ELF-1 (cell line): ENCODE measurements at regions not wholly inside any gene's neighbourhood (a gene's known extent, or its start where the extent isn't known, plus 50 kb on each side); places are given as distances from the start of the nearest gene placed in this dataset.
"Not testable (repeated sequence)": the region's sequence is repeated elsewhere in the genome, so short reads cannot be mapped to it uniquely, and the experiment has no call there.

Experiments
- DNase-seq: peaks from one replicate; pipeline ENCODE4 v3.0.0-alpha.2; 2016; ENCODE audit warnings: low read depth, low spot score

DNA sequence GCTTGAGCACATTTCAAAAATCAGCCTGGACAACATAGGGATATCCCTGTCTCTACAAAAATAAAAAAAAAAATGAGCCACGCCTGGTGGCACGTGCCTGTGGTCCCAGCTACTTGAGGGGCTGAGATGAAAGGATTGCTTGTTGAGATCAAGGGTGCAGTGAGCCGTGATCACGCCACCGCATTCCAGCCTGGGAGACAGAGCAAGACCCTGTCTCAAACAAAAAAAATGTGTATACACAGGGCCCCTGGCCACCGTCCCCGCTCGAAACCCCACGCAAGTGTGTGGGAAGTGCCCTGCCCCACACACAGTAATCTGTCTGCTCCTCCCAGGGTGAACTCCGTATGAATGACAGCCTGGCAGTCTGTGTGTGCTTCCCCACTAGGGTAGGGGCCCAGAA is 93.0 kb upstream of the RPL38 start:
- no peak for DNase-seq

DNA sequence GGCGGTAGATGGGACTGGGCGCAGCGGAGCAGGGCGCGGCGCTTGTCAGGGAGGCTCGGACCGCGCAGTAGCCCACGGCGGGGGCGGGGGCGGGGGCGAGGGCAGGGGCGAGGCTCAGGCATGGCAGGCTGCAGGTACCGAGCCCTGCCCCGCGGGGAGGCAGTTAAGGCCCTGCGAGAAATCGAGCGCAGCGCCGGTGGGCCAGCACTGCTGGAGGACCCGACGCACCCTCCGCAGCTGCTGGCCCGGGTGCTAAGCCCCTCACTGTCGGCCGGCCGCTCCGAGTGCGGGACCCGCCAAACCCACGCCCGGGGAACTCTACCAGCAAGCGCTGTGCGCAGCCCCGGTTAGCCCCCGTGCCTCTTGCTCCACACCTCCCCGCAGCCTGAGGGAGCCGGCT is 90.2 kb upstream of the RPL38 start:
- DNase-seq = no peak

DNA sequence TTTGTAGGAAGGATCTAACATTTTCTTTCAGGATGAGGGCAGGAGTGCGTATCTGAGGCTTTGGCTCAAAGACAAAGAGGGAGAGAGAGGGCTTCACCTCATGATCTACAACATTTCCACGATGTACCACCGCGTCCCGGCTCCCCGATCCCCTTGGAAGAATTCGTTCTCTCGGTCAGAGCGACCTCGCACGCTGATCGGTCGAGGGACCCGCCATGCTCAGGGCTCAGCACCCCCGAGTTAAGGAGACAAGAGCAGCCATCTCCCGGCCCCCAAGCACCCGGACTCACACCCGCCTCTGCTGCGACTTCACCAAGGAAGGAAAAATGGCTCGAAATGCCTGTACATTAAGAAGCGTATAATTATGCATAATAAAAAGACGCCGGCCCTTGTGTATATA is 89.5 kb upstream of the RPL38 start:
- no peak for DNase-seq

DNA sequence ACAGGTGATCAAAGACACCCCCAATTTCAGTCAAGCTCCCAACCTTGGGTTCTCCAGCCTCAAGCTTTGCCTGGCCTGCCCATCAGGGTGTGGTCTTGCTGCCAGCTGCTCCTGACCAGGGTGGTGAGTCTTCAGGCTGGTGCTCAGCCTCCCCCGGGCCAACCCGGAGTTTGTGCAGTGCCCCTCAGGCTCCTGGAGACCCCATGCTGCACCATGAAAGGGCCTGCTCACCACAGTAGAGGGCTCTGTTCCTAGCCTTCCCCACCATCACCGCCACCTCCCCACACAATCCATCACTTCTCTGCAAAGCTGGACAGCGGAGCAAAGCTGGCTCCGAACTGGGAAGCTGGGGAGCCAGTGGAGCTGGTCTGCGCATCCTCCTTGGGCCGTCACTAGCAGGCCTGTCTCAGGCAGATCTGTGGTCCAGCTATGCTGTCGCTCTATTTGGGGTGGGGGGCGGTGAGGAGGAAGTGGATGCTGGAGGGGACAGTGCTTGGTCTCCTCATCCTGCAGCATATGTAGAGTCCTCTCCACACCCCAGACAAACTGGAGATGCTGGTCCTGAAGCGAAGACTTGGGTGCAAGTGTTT is 88.5 kb upstream of the RPL38 start:
- no peak for DNase-seq

DNA sequence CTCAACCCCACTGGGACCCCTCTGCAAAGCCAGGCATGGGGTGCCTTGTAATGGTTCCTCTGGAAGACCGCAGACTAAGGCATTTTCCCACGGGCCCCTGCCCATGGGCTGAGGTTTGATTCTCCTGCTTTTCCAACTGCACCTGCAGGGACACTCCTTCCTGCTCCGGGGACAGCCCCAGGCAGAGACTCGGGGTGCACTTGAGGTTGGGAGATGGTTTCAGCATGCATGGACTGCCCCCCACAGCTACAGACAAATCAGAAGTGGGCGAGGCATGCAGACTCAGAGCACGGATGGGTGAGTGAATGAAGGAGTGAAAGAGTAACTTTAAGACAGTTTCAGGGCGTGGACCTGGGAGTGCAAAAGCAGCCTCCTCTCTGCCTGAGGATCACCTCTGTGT is 87.9 kb upstream of the RPL38 start:
- DNase-seq = no peak

DNA sequence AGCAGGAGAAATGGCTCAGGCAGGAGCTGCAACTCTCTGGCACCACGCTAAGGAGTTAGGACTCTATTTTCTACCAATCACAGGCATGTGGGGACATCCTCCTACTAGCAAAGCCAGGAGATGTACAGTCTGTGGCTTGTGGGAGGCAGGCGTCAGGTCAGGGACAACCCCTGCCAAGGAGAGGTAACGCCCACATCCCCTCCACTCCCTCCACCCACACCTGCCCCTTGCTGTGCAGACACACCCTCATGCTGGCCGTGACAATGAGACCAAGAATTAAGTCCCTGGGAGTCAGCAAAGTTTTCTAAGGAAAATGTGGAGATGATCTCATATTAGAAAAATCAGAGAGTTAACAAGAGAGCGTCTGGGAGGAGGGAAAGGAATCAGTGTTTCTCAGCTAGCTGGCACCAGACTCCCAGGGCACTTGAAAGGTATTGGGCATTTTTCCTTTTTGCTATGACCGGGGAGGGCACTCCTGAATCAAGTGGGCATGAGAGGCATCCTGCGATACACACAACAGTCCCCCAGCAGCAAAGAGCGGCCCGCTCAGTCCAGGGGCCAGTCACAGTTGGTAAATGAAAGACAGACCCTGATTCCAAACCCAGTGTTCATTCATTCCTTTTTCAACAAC is 87.3 kb upstream of the RPL38 start:
- DNase-seq = no peak

DNA sequence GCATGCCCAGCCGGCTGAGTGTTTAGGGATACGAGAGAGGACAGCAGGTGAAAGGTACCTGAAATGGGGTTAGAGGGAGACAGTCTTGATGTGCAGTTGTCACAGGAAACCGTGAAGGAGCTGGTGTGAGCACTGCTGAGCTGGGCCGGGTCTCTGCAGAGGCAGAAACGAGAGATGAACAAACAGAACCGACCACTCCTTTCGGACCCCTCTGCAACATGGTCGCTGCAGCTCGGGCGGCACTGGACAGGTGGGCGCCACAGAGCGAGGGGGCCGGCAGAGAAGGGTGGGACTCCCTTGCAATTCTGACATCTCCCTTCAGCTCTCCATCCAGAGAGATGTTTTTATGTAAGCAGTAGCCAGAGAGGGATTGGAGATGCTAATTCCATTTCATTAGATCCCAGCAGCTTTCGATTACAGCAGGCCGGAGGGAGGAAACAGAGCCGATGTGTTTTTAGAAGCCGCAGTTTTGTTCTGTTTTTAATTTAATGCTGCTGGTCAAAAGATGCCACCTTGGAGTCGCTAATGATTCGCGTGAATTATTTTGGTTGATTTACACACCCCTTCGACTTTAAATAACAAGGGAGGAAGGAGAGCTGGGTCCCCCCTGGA is 86.3 kb upstream of the RPL38 start:
- DNase-seq = no peak

DNA sequence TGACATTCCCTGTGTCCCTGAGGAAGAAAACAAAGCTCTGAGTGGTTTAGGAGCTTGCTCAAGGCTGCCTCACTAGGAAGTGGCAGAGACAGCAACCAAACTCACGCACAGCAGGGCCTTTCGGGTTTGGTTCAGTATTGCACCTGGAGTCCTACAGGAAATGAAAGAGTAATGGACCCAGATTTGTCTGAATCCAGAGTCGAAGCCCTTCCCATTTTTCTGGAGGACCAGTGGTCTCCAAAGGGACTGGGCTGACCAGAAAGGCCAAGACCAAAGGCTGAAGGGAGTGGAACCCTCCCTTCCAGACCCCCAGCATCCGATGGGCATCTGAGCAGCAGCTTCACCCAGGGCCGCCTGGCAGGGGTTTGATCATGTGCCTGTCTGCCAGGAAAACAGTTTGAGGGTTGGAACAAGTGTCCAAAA is 85.5 kb upstream of the RPL38 start:
- DNase-seq = no peak

DNA sequence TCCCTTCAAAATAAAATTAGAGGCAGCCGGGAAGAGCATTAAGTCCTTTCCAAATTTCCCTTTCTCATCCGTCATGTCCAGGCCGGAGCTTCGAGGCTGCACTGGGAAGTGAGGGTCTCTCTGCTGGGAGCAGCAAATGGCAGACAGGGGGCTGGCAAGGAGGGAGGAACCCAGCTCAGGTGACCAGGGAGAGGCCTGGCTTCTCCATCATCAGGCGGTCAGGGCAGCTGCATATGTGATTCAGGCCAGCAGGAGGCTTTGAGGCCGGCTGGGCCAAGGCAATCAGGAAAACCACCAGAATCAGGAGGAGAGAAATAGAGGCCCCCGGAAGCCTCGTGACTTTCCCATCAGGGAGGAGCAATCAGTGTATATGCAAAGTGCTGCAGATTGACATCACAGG is 85.0 kb upstream of the RPL38 start:
- DNase-seq = peak; percentile 90

DNA sequence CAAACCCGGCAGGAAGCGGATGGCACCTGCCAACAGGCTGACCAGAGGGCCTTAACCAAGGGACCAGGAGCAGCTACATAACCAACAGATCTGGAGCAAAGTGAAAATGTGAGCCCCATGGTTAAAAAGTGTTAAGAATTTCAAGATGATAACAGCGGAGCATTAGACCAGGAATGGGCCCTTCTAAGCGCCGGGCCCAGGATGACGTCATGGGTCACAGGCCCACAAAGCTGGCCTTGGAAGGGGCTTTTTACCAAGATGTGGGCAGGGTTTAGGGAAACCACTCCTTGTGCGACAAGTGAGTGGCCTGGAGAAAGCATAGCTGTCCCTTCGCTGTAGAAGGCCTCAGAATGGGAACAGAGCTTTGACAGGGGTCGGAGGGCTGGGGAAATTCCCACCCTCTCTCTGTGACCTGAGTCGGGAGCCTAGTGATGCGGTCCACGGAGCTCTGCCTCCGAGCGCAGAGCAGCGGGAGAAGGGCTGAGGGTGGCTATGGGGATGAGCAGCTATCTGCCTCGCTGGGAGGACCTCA is 84.4 kb upstream of the RPL38 start:
- DNase-seq = no peak

DNA sequence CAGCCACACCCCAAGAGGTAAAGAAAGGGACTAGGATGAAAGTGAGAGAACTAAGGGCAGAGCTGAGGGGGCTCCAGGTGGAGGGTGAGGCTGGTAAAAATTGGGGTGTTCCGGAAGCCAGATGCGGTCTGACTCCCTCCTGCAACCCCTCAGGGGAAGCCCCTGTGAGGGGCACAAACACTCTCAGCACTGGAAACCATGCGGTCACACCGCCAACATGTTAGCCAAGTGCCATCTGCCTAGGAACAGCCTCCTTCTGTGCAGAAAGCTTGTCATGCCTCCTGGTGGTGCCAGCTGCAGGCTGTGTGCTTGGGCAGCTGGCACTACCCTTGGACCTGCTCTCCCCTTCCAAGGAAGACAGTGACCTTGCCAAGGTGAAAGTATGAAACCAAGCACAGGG is 83.5 kb upstream of the RPL38 start:
- DNase-seq = no peak

DNA sequence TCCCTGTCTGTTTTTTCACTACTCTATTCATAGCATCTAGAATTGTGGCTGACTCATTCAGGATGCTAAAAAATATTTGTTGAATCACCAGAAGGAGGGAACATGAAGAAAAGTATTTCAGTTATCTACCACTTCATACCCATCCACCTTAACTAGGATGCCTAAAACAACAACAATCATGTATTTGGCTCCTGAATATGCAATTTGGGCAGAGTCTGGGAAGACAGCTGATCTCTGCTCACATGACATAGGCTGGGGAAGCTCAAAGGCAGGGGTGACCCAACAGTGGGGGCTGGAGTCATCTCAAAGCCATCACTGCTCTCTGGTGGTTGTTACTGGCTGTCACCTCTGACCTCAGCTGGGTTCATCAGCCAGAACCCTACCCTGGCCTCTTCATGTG is 80.1 kb upstream of the RPL38 start:
- peak; percentile 36 for DNase-seq

DNA sequence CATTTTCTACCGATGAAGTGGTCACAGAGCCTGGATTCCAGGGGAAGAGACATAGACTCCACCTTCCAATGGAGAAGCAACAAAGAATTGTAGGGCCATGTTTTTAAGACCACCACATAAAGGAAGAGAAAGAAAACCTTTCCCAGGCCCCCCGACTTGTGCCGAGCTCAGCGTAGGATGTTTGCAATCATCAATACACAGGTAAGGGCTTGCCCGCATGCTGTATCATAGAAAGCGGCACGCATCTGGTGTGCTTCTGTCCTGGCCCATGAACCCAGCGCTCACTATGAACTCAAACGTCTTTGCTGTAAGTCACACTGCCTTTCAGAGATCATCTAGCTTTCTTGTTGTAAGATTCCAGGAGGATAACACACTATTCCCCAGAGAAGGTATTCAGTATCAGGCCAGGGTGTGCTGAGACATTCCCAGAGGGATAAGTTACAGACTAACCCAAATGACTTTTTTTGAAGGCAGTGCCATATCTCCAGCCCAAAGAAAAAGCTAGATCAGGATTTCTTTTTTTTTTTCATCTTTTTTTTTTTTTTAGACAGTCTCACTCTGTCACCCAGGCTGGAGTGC is 79.5 kb upstream of the RPL38 start:
- DNase-seq = no peak

DNA sequence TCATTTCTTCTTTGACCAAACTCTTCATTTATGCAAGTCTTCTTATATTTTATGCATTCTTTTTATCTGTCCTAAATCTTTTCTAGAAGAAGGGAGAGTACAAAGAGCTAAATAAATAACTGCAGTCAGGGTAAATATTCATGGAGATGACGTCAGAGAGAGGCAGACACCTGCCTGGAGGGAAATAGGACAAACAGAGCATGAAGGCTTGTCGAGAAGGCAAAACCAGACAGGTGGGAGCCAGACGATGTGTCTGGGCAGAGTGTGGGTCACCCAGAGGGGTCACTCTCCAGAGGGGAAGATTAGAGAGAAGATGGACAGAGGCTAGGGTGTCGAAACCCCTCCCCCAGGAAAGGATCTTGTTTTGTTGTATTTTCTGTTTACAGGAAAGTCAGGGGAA is 78.3 kb upstream of the RPL38 start:
- no peak for DNase-seq

DNA sequence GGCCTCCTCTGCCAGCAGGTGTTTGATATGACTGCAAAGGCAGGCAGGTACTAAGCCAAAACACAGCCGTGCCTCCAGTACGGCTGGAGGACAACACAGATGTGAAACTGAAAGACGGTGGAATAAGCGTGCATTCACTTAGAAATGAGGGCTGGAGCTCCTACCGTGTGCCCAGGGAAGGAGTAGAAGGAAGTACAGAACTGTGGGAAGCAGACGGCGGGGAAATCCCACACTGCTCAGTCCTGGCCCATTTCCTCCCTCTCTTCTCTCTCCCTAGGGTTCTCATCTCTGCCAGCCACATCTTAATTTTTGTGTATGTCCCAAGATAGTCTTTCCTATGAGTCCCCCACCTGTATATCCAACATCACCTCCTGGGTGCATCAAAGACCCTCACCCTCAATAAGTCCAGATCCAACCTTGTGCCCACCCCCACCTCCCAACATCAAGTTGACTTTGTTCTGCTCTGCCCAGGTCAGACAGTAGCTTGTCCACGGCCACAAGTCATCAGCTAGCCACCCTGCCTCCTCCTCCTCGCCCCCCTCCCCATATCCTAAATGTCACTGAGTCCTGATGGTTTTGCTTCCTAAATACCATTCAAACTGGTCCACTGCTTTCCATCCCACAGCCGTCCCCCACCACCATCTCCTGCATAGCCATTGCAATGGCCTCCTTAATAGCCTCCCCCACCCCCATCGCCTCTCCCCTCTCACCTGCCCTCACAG is 77.1 kb upstream of the RPL38 start:
- DNase-seq = no peak

DNA sequence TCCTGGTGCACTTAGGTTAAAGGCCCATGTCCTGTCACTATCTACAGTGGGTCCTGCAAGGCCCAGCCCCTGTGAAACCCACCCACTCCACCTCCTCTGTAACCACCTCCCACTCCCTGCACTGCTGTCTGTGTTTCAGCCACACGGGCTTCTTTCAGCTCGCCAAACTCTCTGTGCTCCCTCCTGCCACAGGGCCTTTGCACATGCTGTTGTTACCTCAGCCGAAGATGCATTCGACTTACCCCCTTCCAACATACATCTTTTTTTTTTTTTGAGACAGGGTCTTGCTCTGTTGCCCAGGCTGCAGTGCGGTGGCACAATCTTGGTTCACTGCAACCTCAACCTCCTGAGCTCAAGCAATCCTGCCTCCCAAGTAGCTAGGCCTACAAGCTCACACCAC is 76.5 kb upstream of the RPL38 start:
- DNase-seq = no peak

DNA sequence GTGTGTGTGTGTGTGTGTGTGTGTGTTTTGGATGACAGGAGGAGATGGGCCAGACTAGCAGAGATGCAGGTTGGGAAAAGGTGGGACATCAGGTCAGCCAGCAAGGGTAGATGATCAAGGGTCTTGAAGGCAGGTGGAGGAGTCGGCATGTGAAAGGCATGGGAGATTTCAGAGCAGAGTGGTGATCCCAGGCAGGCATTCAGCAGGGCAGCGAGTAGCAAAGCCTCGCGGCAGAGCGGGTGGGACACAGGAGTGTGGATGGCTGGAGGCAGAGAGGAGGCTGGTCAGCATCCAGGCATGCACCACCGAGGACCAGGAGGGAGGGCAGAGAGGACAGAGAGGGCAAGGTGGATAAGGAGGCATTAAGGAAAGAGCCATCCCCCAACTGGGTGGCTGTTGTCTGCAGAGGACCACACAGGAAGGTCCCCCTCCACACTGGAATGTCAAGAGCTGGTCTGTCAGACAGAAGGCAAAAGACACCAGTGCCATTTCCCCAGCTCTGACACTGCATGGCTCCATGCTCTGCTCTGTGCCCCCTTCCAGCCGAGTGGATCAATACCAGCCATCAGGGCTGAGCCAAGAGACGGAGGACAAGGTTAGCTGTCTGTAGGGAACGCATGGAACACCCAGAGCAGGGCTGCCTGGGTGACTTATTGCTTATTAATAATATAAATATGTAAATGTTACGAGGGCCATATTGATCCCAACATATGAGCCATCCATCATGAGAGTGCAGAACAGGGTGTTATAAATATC is 74.8 kb upstream of the RPL38 start:
- no peak for DNase-seq

DNA sequence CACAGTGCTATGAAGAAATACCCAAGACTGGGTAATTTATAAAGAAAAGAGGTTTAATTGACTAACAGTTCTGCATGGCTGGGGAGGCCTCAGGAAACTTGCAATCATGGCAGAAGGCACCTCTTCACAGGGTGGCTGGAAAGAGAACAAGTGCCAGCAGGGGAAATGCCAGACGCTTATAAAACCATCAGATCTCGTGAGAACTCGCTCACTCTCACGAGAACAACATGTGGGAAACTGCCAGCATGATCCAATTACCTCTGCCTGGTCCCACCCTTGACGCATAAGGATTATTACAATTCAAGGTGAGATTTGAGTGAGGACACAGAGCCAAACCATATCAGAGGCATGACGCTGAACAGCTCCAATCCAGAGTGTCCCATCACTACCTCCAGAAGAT is 73.7 kb upstream of the RPL38 start:
- not testable (repeated sequence) for DNase-seq

DNA sequence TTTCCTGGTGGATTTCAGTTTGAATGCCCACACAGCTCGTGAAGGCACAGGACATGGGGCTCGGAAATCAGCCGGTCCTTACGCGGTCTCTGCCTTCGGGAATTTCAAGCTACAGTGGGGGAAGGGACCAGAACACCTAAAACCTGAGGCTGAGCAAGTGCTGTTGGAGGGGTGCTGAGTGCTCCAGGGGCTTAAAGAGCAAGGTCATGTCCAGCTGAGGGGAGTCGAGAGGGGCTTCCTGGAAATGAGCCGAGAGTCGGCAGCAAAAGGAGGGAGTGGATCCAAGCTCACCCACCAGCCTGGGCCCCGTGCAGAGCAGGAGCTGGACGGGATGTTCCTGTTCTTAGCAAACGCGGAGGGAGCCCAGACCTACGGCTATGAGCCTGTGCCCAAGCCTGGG is 73.2 kb upstream of the RPL38 start:
- DNase-seq = no peak

DNA sequence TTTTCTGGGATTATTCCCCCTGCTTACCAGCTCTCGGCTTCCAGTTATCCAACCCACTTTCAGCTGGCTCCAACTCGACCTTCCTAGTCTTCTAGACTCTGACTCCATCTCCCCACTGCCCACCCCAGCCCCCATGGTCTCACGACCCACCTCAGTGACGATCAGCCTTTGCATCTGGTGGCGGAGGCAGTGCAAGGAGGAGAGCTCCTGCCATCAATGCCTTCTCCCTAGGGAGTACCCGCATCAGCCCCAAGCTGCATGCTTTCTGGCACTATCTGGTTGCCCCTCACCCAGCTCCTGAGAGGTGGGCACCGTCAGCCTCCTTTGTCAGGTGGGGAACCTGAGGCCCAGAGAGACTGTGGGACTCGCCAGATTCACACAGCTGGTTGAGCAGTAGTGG is 72.6 kb upstream of the RPL38 start:
- no peak for DNase-seq

DNA sequence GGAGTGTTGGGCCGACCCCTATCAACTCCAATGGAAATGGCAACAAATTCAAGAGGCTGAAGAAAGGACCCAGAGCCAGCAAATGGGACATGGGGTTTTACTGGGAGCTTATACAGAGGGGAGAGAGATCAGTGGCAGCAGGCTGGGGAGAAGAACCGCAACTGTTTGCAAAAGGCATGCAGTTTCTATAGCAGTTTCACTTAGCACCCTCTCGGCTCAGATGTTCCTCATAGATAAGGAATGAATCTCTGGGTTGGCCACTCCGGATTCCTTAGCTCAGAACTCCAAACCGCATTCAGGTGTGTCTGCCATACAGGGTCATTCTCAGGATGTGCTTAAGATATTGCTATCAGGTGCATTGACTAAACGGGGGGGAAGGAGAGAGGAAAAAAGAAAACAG is 71.1 kb upstream of the RPL38 start:
- no peak for DNase-seq

DNA sequence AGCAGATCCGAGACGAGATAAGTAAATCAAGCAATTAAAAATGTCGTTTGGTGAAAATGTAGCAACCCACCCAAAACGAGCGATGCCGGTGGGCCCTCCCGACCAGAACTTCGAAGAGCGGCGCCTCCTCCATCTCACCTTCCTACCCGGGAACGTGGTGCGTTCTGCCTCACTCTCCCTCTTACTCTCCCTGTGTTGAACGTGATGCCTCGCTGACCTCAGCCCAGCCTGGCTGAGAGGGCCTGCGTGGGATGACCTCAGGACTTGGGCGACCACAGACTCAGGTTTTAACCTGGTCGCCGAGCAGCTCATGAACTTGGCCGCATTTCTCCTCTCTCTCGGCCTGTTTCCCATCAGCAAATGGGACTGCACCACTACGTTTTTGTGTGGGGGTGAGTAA is 69.7 kb upstream of the RPL38 start:
- DNase-seq = no peak
